CD14-positive monocyte (primary cell): ENCODE measurements at regions not wholly inside any gene's neighbourhood (a gene's known extent, or its start where the extent isn't known, plus 50 kb on each side); places are given as distances from the start of the nearest gene placed in this dataset.
"Not testable (repeated sequence)": the region's sequence is repeated elsewhere in the genome, so short reads cannot be mapped to it uniquely, and the experiment has no call there.

Experiments used
- DNase-seq, 3 donors: peaks; one replicate each; pipeline ENCODE4 v3.0.0-alpha.2; 2011 to 2022
- H2AFZ ChIP-seq: 2 replicates; pipeline ENCODE4 v1.6.0; 2012; ENCODE audit warnings: mild to moderate bottlenecking, low read depth, low read length, inconsistent platforms; ENCODE audit not compliant: insufficient read depth, poor library complexity, severe bottlenecking
- H3K27ac ChIP-seq, 2 donors: 1 replicate in 1 of 2; 2 replicates in 1 of 2; pipeline ENCODE4 v1.5.1; 2012 to 2013; ENCODE audit warnings: low read length in 2 of 2, control low read depth in 1 of 2, inconsistent platforms in 1 of 2, low read depth in 1 of 2, mild to moderate bottlenecking in 1 of 2
- H3K27me3 ChIP-seq, 2 donors: one replicate each; pipeline versions ENCODE4 v1.6.0 to v1.6.1; 2011 to 2013; ENCODE audit warnings: low read length in 2 of 2; ENCODE audit not compliant: control insufficient read depth in 2 of 2, insufficient read depth in 2 of 2
- H3K36me3 ChIP-seq, 2 donors: replicated peaks in 1 of 2; 1 replicate in 1 of 2; 2 replicates in 1 of 2; pipeline versions ENCODE4 v1.5.1 to v1.6.1; 2012 to 2013; ENCODE audit warnings: low read length in 2 of 2, control low read depth in 1 of 2, inconsistent platforms in 1 of 2, mild to moderate bottlenecking in 1 of 2; ENCODE audit not compliant: insufficient read depth in 2 of 2, control insufficient read depth in 1 of 2
- H3K4me1 ChIP-seq, 2 donors: 1 replicate in 1 of 2; 2 replicates in 1 of 2; pipeline versions ENCODE4 v1.5.1 to v1.6.1; 2012 to 2013; ENCODE audit warnings: low read length in 2 of 2, control low read depth in 1 of 2, inconsistent platforms in 1 of 2, mild to moderate bottlenecking in 1 of 2, moderate library complexity in 1 of 2; ENCODE audit not compliant: insufficient read depth in 2 of 2, control insufficient read depth in 1 of 2
- H3K4me2 ChIP-seq: replicated peaks from 2 replicates; pipeline ENCODE3; 2012; ENCODE audit warnings: low read length, moderate library complexity, mild to moderate bottlenecking; ENCODE audit not compliant: poor library complexity, severe bottlenecking; ENCODE audit errors: extremely low read depth
- H3K4me3 ChIP-seq, 3 experiments: fragments of 200-600 bp in 1 of 3; sonication (generic) in 1 of 3; replicated peaks in 1 of 3; 1 replicate in 2 of 3; 2 replicates in 1 of 3; pipeline ENCODE4 v1.5.1; 2011 to 2013; ENCODE audit warnings: low read length in 3 of 3, mild to moderate bottlenecking in 3 of 3, control low read depth in 2 of 3, low read depth in 2 of 3, inconsistent platforms in 1 of 3, moderate library complexity in 1 of 3
- H3K79me2 ChIP-seq: 2 replicates; pipeline ENCODE4 v1.6.0; 2012; ENCODE audit warnings: mild to moderate bottlenecking, control low read depth, inconsistent platforms, low read length, moderate library complexity; ENCODE audit not compliant: insufficient read depth
- H3K9ac ChIP-seq: 2 replicates; pipeline ENCODE4 v1.6.0; 2017; ENCODE audit warnings: low read length, mild to moderate bottlenecking; ENCODE audit not compliant: insufficient read depth, poor library complexity, severe bottlenecking
- H3K9me3 ChIP-seq, 2 donors: replicated peaks in 1 of 2; 1 replicate in 1 of 2; 2 replicates in 1 of 2; pipeline versions ENCODE4 v1.5.1 to v1.6.1; 2012 to 2013; ENCODE audit warnings: low read length in 2 of 2, control low read depth in 1 of 2; ENCODE audit not compliant: control insufficient read depth in 1 of 2, insufficient read depth in 1 of 2
- H4K20me1 ChIP-seq: 2 replicates; pipeline ENCODE4 v1.6.0; 2012; ENCODE audit warnings: mild to moderate bottlenecking, low read length, control low read depth, moderate library complexity; ENCODE audit not compliant: insufficient read depth
- H3K27ac Mint-ChIP-seq, 7 donors: one replicate each; pipeline ENCODE4 v1.8.0; 2020; ENCODE audit warnings: mild to moderate bottlenecking in 7 of 7, mixed read lengths in 7 of 7, moderate library complexity in 6 of 7, inconsistent platforms in 2 of 7
- H3K27me3 Mint-ChIP-seq, 3 donors: one replicate each; pipeline ENCODE4 v1.8.0; 2021 to 2022; ENCODE audit warnings: low read depth in 3 of 3, mild to moderate bottlenecking in 3 of 3, mixed read lengths in 3 of 3, moderate library complexity in 3 of 3, inconsistent platforms in 1 of 3
- H3K36me3 Mint-ChIP-seq, 2 donors: one replicate each; pipeline ENCODE4 v1.8.0; 2020; ENCODE audit warnings: mixed read lengths in 2 of 2, inconsistent platforms in 1 of 2, mild to moderate bottlenecking in 1 of 2
- H3K4me1 Mint-ChIP-seq: one replicate; pipeline ENCODE4 v1.8.0; 2020; ENCODE audit warnings: mild to moderate bottlenecking, mixed read lengths
- H3K4me3 Mint-ChIP-seq, 2 donors: one replicate each; pipeline ENCODE4 v1.8.0; 2020; ENCODE audit warnings: mild to moderate bottlenecking in 2 of 2, mixed read lengths in 2 of 2, moderate library complexity in 1 of 2
- H3K9me3 Mint-ChIP-seq, 7 donors: one replicate each; pipeline ENCODE4 v1.8.0; 2020 to 2022; ENCODE audit warnings: mixed read lengths in 7 of 7, mild to moderate bottlenecking in 6 of 7, moderate library complexity in 6 of 7, inconsistent platforms in 2 of 7
- WGBS: methylation state at CpG from one replicate; pipeline ENCODE4 v1.1.5; 2013; ENCODE audit warnings: missing lambda C conversion rate; ENCODE audit not compliant: insufficient coverage; 5-methylcytosine and 5-hydroxymethylcytosine counted together
- intact Hi-C, 2 donors: fragments of 100-400 bp; cut with micrococcal nuclease; formaldehyde crosslinking; loops; one replicate each; pipeline versions ENCODE4 v1.15.0 to v1.15.1; 2023
- TF ChIP-seq, protein P1 (sequence below): fragments of 200-600 bp; IDR thresholded peaks from one replicate; pipeline ENCODE4 v1.8.0; 2022; ENCODE audit warnings: antibody characterized with exemption, mild to moderate bottlenecking

DNA sequence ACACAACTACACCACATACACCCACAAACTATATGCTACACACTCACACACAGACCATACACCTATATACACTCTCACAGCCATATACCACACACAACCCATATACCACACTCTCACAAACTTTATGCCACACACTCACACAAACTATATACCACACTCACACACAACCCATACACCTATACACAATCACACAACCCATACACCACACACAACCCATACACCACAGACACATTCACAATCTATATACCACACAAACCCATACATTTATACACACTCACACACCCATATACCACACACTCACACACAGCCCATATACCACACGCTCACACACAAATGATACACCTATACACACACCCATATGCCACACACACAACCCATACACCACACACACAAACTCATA, 163.3 kb downstream of the TMEM121 start:
- H3K9me3 Mint-ChIP-seq = peaks cover 2 to 20% (median 8%) of the 10 kb centered on the region in 7 donors
- Histone ChIP-seq H3K9ac (no peak overlapping the region), H4K20me1 (no peaks in the 10 kb centered on the region), H3K9me3 (peaks cover 0 to 3% of the 10 kb centered on the region in 2 donors), H2AFZ (no peak overlapping the region), H3K79me2 (no peaks in the 10 kb centered on the region), H3K27ac (no peak overlapping the region), H3K4me3 (no peak overlapping the region), H3K27me3 (no peaks in the 10 kb centered on the region), H3K36me3 (no peaks in the 10 kb centered on the region), H3K4me2 (no peak overlapping the region), H3K4me1 (no peaks in the 10 kb centered on the region)
- H3K36me3 Mint-ChIP-seq = no peaks in the 10 kb centered on the region
- no peak overlapping the region for H3K27ac Mint-ChIP-seq
- no peak overlapping the region for H3K4me3 Mint-ChIP-seq
- intact Hi-C loops = loop anchor here (5.0 to 10.0 kb wide), 2 partner anchors 122 to 125 kb away; no protein-coding TSS in a partner anchor
- no peak for DNase-seq
- peaks cover 2 to 4% (median 2%) of the 10 kb centered on the region in 3 donors for H3K27me3 Mint-ChIP-seq
- H3K4me1 Mint-ChIP-seq = no peaks in the 10 kb centered on the region
- TF ChIP-seq, protein P1, sequence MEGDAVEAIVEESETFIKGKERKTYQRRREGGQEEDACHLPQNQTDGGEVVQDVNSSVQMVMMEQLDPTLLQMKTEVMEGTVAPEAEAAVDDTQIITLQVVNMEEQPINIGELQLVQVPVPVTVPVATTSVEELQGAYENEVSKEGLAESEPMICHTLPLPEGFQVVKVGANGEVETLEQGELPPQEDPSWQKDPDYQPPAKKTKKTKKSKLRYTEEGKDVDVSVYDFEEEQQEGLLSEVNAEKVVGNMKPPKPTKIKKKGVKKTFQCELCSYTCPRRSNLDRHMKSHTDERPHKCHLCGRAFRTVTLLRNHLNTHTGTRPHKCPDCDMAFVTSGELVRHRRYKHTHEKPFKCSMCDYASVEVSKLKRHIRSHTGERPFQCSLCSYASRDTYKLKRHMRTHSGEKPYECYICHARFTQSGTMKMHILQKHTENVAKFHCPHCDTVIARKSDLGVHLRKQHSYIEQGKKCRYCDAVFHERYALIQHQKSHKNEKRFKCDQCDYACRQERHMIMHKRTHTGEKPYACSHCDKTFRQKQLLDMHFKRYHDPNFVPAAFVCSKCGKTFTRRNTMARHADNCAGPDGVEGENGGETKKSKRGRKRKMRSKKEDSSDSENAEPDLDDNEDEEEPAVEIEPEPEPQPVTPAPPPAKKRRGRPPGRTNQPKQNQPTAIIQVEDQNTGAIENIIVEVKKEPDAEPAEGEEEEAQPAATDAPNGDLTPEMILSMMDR = no peak
- 100% methylated on average over 1 of the region's 1 CpG for WGBS

GRCh38 chr14:105690671-105691070, 164.3 kb downstream of the TMEM121 start:
- peak overlapping the region in 1 of 7 donors; percentile 37 for H3K27ac Mint-ChIP-seq
- H3K27ac ChIP-seq = no peak overlapping the region
- no peaks in the 10 kb centered on the region for H3K4me1 Mint-ChIP-seq

GRCh38 chr14:105691321-105692109, 165.1 kb downstream of the TMEM121 start:
- H3K4me3 ChIP-seq, H3K27ac Mint-ChIP-seq, H3K4me1 ChIP-seq, H3K4me1 Mint-ChIP-seq, H3K9ac ChIP-seq, H3K9me3 ChIP-seq, H3K27ac ChIP-seq, H3K36me3 ChIP-seq, H2AFZ ChIP-seq, H3K27me3 ChIP-seq, H3K4me3 Mint-ChIP-seq, H3K27me3 Mint-ChIP-seq, intact Hi-C loops, H3K79me2 ChIP-seq, DNase-seq, H4K20me1 ChIP-seq, H3K4me2 ChIP-seq, H3K36me3 Mint-ChIP-seq: not testable (repeated sequence)
- WGBS = 94% methylated on average over 17 of the region's 25 CpGs
- peaks cover 0 to 20% (median 8%) of the 10 kb centered on the region in 7 donors for H3K9me3 Mint-ChIP-seq

More at GRCh38 chr14:105690671-105691070, 164.3 kb downstream of the TMEM121 start:
- peaks cover 2 to 9% (median 6%) of the 10 kb centered on the region in 3 donors for H3K27me3 Mint-ChIP-seq
- intact Hi-C loops = no loop called here
- H3K36me3 Mint-ChIP-seq = no peaks in the 10 kb centered on the region
- H3K4me3 Mint-ChIP-seq = no peak overlapping the region
- Histone ChIP-seq H2AFZ (no peak overlapping the region), H3K79me2 (no peaks in the 10 kb centered on the region), H3K27me3 (no peaks in the 10 kb centered on the region), H3K4me3 (no peak overlapping the region), H3K36me3 (no peaks in the 10 kb centered on the region), H3K4me1 (no peaks in the 10 kb centered on the region), H3K9me3 (peaks cover 0 to 3% of the 10 kb centered on the region in 2 donors), H3K9ac (no peak overlapping the region), H3K4me2 (no peak overlapping the region), H4K20me1 (no peaks in the 10 kb centered on the region)
- DNase-seq = no peak
- TF ChIP-seq, protein P1 = no peak
- peaks cover 0 to 20% (median 8%) of the 10 kb centered on the region in 7 donors for H3K9me3 Mint-ChIP-seq
- 95% methylated on average over 3 of the region's 3 CpGs for WGBS
